ENCODE measurements at regions not wholly inside any gene's neighbourhood (a gene's known extent, or its start where the extent isn't known, plus 50 kb on each side); places are given as distances from the start of the nearest gene placed in this dataset.

DNA sequence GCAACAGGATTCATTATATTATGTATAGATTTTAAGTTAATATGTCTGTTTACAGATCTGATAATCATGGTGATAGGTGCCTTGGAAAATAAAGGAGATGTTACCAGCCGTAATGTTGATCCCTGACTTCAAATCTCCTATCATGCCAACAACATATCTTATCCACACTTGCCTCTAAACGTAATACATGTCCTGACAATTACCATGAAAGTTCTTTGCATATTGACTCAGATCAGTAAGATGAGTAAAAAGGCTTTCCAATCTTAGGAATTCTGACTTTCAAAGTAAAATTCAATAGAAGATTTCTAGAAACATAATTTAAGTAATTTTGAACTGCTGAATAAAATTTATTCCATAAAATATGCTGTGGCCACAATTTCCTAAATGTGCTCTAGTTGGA, 513.3 kb downstream of the ANKRD50 start:
- TF ChIP-seq, protein P1, sequence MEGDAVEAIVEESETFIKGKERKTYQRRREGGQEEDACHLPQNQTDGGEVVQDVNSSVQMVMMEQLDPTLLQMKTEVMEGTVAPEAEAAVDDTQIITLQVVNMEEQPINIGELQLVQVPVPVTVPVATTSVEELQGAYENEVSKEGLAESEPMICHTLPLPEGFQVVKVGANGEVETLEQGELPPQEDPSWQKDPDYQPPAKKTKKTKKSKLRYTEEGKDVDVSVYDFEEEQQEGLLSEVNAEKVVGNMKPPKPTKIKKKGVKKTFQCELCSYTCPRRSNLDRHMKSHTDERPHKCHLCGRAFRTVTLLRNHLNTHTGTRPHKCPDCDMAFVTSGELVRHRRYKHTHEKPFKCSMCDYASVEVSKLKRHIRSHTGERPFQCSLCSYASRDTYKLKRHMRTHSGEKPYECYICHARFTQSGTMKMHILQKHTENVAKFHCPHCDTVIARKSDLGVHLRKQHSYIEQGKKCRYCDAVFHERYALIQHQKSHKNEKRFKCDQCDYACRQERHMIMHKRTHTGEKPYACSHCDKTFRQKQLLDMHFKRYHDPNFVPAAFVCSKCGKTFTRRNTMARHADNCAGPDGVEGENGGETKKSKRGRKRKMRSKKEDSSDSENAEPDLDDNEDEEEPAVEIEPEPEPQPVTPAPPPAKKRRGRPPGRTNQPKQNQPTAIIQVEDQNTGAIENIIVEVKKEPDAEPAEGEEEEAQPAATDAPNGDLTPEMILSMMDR (conservative IDR thresholded peaks at IDR 0.05 in 1 of 2, IDR thresholded peaks at IDR 0.05 in 1 of 2; ENCODE audit: extremely low read depth in 1 of 2, insufficient read depth in 1 of 2, low read depth in 1 of 2, low read length in 2 of 2) = no peak
- no peak for TF ChIP-seq EZH2 (IDR thresholded peaks at IDR 0.05; ENCODE audit: borderline replicate concordance, low read length)
